GM19395 (cell line): ENCODE measurements at regions not wholly inside any gene's neighbourhood (a gene's known extent, or its start where the extent isn't known, plus 50 kb on each side); places are given as distances from the start of the nearest gene placed in this dataset.
"Not testable (repeated sequence)": the region's sequence is repeated elsewhere in the genome, so short reads cannot be mapped to it uniquely, and the experiment has no call there.

Experiments
- ATAC-seq: cut with Tn5 transposase; IDR thresholded peaks from one replicate; pipeline ENCODE4 v1.9.1; 2021; ENCODE audit warnings: mild to moderate bottlenecking, moderate library complexity; ENCODE audit not compliant: unreplicated experiment

DNA sequence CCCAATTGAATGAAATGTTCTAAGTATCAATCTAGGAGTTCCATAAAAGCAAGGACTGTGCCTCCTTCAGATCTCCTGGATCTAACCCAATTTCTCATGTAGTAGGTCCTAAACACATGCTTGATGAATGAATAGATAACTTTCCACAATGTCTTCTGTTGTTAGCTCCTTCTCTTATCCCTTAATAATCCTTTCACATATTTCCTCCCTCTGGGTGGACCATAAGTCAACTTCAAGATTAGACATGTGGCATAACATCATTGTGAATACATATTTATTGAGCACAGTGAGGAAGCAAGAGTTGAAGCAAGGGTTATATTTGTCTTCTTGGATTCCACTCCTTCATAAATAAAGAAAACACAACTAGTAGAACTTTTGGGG lies 108.6 kb upstream of the EGFLAM start:
- no peak for ATAC-seq

DNA sequence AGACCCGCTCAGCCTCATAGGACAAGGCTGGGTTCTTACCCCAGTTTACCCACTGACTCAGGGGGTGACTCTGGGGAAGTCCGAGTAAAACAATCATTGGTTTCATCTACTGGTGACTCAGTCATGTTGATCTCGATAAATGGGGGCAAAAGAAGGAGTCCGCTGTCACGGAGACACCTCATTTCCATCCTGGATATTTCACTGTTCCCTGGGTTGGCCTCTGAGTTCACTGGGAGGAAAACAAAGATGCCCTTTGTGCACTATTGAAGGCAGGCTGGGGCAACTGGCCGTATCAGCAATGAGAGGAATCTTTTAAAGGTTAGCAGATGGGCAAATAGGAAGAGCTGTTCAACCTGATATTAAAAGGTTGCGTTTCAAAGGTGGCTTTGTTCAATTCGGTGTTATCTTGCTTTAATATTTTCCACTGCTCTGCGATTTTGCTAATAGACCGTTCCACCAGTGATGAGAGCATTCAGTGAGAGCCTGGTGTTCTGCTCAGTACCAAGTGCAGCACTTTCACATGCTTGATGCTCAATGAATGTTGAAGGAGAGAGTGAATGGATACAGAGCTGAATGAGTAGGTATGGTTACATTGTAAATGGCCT lies 110.2 kb upstream of the EGFLAM start:
- ATAC-seq, result no peak

DNA sequence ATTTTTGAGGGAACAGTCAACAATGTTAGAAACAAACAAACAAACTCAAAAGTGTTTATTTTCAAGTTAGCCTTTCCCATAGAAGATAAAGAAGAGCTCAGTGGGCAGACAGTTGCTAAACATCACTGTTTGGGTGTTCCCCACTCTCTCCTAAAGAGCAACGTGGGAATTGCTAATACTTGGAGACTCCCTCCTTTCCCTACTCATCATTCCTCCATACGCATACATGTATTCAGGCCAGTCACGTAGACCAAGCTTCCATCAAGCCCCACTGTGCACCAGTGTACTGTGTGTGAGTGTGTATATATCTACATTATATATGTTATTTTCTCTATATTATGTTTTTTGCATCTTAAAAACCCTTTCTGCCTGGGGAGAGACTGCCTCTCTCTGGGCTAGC lies 115.0 kb upstream of the EGFLAM start:
- ATAC-seq, result no peak

GRCh38 chr5:38141665-38142064 lies 116.7 kb upstream of the EGFLAM start:
- ATAC-seq, result no peak

GRCh38 chr5:38138574-38138973 lies 119.8 kb upstream of the EGFLAM start:
- ATAC-seq, result no peak

DNA sequence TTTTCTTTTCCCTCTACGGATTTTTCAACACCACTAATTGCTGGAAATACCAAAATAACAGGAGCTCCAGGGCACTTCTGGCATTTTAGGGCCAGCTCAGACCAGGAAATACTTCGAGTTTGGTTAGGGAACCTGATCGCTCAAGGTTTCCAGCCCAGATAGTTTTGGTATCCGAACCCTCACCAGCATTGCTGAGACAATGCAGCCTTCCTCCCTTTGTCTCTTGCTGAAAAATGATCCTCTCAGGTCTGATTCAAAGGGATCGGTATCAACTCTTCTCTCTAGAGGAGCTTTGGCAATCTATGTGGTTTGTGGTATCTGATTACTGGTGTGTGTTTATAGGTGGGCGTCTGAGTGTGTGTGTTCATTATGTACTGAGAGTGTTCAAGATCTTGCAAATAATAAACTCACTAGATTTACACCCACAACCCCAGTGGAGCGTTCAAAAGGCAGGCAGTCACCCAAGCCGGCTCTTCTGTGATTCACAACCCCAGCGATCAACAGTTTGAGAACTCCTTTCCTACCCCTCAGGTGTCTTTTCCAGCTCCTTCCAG lies 122.8 kb upstream of the EGFLAM start:
- ATAC-seq, result no peak

- ATAC-seq, result no peak
These were observed 123.5 kb upstream of the EGFLAM start for GRCh38 chr5:38134810-38135209.

DNA sequence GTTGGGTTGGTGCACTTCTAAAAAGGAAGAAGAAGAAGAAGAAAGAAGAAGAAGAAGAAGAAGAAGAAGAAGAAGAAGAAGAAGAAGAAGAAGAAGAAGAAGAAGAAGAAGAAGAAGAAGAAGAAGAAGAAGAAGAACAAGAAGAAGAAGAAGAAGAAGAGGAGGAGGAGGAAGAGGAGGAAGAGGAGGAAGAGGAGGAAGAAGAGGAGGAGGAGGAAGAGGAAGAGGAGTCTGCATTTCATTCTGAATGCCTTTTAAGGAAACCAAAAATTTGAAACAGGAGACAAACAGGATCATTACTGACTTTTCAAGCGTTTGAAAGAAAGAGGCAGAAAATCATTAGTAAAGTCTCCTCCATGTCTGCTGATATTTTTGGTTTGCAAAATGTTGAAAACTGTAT lies 124.1 kb upstream of the EGFLAM start:
- not testable (repeated sequence) for ATAC-seq

DNA sequence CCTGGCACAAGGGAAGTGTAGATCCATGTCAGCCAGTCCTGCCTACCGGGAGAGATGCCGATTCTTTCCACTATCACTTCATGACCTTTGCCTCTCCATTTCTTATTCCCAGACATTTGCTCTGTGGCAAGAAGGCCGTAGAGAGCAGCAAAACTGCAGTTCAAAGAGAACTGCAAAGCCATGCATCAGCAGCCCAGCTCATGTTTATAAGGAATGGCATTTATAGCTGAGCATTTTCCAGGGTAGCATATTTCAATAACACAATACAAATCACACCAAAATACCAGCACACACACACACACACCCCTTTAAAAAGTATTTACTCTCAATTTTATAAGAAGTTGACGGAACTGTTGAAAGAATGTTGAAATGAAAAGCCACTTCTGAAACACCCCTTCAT lies 126.7 kb upstream of the EGFLAM start:
- no peak for ATAC-seq

GRCh38 chr5:38124321-38124720 lies 134.0 kb upstream of the EGFLAM start:
- no peak for ATAC-seq

DNA sequence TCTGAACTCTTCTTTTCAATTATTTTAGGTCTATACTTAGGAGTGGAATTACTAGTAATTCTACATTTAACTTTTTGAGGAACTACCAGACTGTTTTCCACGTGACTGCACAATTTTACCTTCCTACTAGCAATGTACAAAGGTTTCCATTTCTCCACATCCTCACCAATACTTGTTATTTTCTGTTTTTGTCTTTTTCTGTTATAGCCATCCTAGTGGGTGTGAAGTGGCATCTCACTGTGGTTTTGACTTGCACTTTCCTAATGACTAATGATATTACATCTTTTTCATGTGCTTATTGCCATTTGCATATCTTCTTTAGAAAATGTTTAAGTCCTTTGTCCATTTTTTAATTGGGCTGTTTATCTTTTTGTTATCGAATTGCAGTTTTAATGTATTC lies 136.9 kb upstream of the EGFLAM start:
- ATAC-seq, result no peak

DNA sequence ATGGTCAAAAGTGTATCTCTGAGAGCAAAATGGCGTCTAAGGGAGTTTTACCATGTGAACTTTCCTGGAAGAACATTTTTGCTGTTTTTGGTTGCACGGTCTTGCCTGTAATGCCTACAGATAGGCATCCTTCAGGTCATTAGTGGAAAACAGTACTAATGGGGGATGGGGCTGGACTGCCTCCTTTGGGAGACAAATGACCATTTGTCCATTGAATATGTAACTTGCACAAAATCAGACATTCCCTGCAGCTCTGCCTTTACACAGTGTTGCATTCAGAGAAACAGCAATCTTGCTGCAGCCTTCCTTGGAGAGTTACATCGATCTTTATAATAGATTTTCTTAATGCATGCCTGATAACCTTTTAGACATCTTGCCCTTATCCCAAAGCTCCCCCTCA lies 138.5 kb upstream of the EGFLAM start:
- ATAC-seq, result no peak

DNA sequence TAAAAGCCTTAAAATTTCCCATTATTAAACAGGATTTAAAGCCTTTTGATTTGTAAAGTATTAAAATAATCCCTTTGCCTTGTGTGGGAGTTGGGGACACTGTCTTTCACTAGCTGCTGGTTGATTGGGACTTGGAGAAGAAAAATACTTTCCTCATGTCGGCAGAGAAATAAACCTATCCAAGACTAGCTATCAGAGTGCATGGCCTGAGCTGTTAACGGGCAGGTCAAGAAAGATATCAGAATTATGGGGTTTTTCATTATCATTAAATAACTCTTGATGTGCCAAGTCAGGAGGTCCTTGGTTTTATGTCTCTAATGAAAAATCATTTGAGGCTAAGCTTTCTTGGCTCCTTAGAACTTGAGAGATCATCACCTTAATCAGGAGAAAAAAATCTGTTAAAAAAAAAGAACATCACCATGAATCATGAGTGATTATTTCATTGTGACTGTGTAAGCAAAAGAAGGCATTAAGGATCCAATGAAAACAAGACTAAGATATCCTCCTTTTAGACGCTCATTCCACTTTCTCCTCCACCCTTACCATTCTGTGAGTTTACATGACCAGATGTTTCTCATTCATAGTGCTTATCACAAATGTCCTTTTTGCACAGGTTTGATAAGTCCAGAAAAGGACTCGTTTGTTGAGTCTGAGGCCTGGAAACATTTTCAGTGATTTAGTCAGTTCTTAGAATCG lies 140.4 kb upstream of the EGFLAM start:
- ATAC-seq, result no peak

GRCh38 chr5:38115318-38115827 lies 143.0 kb upstream of the EGFLAM start:
- no peak for ATAC-seq

DNA sequence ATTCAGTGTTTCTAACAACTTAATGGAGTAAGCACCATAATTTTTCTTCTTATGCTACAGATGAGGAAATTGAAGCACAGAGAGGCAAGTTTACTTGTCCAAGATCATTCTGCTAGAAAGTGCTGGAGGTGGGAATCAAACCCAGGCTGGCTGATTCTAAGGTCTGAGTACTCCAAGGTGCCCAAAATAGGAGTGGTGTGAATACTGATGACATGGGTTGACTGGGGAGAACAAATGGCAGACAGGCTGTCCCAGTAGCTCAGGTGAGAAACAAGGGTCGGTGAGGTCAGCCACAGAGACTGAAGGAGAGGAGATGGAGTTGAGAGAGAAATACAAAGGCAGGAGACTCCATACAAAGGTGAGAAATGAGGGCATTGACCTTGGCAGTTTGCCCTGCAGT lies 144.5 kb upstream of the EGFLAM start:
- no peak for ATAC-seq

GRCh38 chr5:38113456-38113855 lies 144.9 kb upstream of the EGFLAM start:
- ATAC-seq, result no peak

GRCh38 chr5:38112938-38113337 lies 145.4 kb upstream of the EGFLAM start:
- no peak for ATAC-seq

DNA sequence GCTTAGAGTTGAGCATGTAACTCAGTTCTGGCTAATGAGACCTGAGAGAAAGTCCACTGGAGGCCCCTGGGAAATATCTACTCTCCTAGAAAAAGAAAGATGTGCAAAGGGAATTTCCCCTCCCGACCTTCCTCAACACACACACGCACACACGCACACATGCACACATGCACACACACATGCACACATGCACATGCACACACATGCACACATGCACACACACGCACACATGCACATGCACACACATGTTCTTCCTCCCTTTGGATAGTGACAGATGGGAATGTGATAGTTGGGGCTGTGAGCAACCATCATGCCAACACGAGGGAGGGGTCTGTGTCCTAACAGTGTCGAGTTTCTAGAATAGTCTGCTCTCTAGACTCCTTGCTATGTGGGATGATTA lies 148.2 kb upstream of the EGFLAM start:
- no peak for ATAC-seq

- ATAC-seq, result no peak
These were observed 151.3 kb upstream of the EGFLAM start for GRCh38 chr5:38107096-38107495.

- ATAC-seq, result no peak
These were observed 152.6 kb upstream of the EGFLAM start for GRCh38 chr5:38105801-38106200.

GRCh38 chr5:38105231-38105570 lies 153.2 kb upstream of the EGFLAM start:
- ATAC-seq, result no peak

DNA sequence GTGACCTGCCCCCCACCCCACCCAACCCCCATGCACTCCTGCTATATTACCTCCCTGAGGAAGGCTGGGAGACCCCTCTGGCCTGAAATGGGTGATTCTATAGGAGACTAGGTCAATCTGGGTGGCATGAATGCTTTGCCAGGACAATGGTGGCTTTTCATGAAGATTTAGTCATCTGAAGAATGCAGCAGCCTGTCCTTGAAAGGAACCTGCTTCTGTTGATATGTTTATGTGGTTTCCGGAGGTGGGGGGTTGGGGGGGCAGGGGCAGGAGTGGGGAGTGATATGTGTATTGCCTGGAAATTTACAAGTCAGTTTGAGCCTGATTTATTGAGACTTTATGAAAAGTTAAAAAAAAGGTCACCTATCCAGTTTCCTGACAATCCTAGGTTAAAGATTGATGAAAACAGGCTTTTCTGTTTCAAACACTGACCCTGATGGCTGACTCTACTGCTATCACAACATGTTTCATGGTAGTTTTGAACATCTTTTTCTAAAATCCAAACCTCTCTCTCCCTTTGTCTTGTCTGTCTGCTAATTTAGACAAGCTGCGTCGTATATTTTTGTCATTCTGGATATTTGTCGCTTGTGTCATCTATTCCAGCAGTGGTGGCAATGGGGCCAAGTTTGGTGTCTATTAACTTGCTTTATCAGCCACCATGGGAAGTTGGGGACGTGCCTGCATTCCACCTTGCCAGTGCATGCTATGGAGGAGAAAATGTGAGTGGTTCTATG lies 153.7 kb upstream of the EGFLAM start:
- ATAC-seq, result no peak
